Calu3 (cell line): ENCODE measurements at regions not wholly inside any gene's neighbourhood (a gene's known extent, or its start where the extent isn't known, plus 50 kb on each side); places are given as distances from the start of the nearest gene placed in this dataset.

Experiments used
- BruUV-seq: library from RNA; stranded (reverse); fragments of 400-500 nt; replicated peaks from 2 replicates; lab custom pipeline; 2021; lab: Mats Ljungman, UMichigan
- CTCF ChIA-PET: fragments of 300-600 bp; sonication (Branson Sonifier 250); formaldehyde crosslinking; loops from one replicate; lab custom pipeline; 2022; ENCODE audit warnings: antibody characterized with exemption; lab: Charles Lee
- DNase-seq: peaks from one replicate; pipeline ENCODE4 v3.0.0; 2022
- H3K27ac Mint-ChIP-seq: one replicate; pipeline ENCODE4 v1.8.0; 2022; ENCODE audit warnings: mixed read lengths; ENCODE audit not compliant: unreplicated experiment
- H3K27me3 Mint-ChIP-seq: one replicate; pipeline ENCODE4 v1.8.0; 2022; ENCODE audit warnings: mixed read lengths; ENCODE audit not compliant: unreplicated experiment
- H3K36me3 Mint-ChIP-seq: one replicate; pipeline ENCODE4 v1.8.0; 2022; ENCODE audit warnings: mild to moderate bottlenecking, moderate library complexity, mixed read lengths; ENCODE audit not compliant: insufficient read depth, unreplicated experiment
- H3K4me1 Mint-ChIP-seq: one replicate; pipeline ENCODE4 v1.8.0; 2022; ENCODE audit warnings: mild to moderate bottlenecking, low read depth, mixed read lengths; ENCODE audit not compliant: unreplicated experiment
- H3K4me3 Mint-ChIP-seq: one replicate; pipeline ENCODE4 v1.8.0; 2022; ENCODE audit warnings: mild to moderate bottlenecking, low read depth, moderate library complexity, mixed read lengths; ENCODE audit not compliant: unreplicated experiment
- H3K9me3 Mint-ChIP-seq: one replicate; pipeline ENCODE4 v1.8.0; 2022; ENCODE audit warnings: low read depth, mixed read lengths; ENCODE audit not compliant: unreplicated experiment
- intact Hi-C: fragments of 100-400 bp; cut with micrococcal nuclease; formaldehyde crosslinking; loops from one replicate; pipeline ENCODE4 v1.10.0; 2022; ENCODE audit not compliant: unreplicated experiment
- TF ChIP-seq, protein P1 (sequence below): fragments of 200-600 bp; IDR thresholded peaks from one replicate; pipeline ENCODE4 v1.8.0; 2022; ENCODE audit warnings: antibody characterized with exemption; ENCODE audit not compliant: unreplicated experiment

DNA sequence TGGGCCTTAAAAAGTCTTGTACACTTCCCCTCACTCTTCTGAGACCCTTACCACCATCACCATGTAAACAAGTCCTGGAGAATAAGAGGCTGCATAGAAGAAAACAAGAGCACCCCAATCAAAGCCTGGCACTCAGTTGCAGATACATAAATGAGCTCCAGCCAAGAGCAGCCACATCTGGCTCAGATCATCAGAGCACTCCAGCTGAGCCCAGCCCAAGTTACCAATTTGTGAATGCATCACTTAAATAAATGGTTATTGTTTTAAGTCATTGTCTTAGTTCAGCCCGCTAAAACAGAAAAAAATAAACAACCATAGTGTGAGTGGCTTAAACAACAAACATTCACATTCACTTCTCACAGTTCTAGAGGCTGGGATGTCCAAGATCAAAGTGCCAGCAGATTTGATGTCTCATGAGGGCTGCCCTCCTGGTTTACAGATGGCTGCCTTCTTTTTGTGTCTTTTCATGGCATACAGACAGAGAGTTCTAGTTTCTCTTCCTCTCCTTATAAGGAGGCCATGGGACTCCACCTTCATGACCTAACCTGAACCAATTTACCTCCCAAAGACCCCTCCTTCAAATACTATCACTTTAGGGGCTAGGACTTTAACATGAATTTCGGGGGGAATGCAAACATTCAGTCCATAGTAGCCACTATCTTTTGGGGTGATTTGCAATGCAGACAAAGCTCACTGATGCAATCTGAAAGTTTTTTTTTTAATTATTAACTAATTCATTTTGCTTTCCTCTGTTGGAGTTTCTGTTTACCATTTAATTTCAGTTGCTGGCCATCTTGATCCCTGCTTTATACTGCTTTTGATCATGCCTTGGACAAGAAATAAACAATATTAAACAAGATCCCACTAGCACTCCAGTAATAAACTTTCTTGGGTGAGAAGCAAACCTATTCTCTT lies 187.5 kb upstream of the ACVR2A start:
- H3K36me3 Mint-ChIP-seq, result no peaks in the 10 kb centered on the region
- intact Hi-C loops, result no loop called here
- no TSS peak for BruUV-seq

DNA sequence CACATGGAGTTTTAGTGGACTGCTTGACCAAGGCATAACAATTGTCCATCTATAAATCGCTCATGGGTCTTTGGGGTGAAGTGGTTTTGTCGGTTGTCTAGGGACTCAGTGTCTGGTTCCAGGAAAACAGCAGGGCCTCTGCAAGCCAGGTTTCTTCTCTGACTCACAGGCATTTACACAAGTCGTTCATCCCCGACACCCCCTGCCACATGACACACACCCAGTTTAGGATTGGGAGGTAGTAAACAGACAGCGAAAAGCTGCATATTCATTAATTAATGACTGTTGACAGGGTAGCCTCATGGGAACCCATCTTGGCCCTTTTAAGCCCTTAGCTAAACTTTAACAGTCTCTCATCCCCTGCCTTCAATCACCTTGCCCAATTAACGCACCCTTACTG lies 194.8 kb upstream of the ACVR2A start:
- Mint-ChIP-seq H3K27me3 (no peaks in the 10 kb centered on the region), H3K4me1 (peaks cover 17% of the 10 kb centered on the region), H3K27ac (no peak overlapping the region), H3K36me3 (no peaks in the 10 kb centered on the region), H3K4me3 (no peak overlapping the region), H3K9me3 (no peaks in the 10 kb centered on the region)
- DNase-seq, result no peak
- CTCF ChIA-PET, result no interaction called here
- TF ChIP-seq, protein P1, sequence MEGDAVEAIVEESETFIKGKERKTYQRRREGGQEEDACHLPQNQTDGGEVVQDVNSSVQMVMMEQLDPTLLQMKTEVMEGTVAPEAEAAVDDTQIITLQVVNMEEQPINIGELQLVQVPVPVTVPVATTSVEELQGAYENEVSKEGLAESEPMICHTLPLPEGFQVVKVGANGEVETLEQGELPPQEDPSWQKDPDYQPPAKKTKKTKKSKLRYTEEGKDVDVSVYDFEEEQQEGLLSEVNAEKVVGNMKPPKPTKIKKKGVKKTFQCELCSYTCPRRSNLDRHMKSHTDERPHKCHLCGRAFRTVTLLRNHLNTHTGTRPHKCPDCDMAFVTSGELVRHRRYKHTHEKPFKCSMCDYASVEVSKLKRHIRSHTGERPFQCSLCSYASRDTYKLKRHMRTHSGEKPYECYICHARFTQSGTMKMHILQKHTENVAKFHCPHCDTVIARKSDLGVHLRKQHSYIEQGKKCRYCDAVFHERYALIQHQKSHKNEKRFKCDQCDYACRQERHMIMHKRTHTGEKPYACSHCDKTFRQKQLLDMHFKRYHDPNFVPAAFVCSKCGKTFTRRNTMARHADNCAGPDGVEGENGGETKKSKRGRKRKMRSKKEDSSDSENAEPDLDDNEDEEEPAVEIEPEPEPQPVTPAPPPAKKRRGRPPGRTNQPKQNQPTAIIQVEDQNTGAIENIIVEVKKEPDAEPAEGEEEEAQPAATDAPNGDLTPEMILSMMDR, result no peak
- intact Hi-C loops, result loop anchor here (10.0 kb wide), 1 partner anchor 565 kb away; no protein-coding TSS in a partner anchor
- BruUV-seq, result no TSS peak

More for the DNA sequence above, 187.5 kb upstream of the ACVR2A start:
- CTCF ChIA-PET, result no interaction called here
- Mint-ChIP-seq H3K9me3 (no peaks in the 10 kb centered on the region), H3K4me1 (no peaks in the 10 kb centered on the region), H3K4me3 (no peak overlapping the region), H3K27ac (no peak overlapping the region), H3K27me3 (no peaks in the 10 kb centered on the region)
- TF ChIP-seq, protein P1, result no peak
- DNase-seq, result no peak

DNA sequence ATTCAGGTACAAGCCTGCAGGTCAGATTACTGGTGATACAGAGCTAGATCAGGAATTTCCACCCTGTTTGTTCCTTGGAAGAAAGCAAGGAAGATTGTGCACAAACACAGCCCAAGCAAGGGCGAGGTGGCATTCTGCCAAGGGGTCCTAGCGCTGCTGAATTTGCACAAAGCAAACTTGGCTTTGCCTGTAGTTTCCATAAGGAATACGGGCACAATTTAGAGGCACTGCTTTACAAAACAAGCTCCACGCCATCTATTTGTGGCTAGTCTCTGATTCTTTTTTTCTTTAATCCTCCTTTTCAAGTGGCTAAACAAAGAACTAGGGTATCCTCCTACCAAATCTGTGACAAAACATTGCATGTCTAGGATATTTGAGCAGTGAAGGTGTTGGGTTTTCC lies 195.5 kb upstream of the ACVR2A start:
- Mint-ChIP-seq H3K27ac (no peak overlapping the region), H3K27me3 (no peaks in the 10 kb centered on the region), H3K4me3 (no peak overlapping the region), H3K4me1 (peaks cover 17% of the 10 kb centered on the region), H3K36me3 (no peaks in the 10 kb centered on the region), H3K9me3 (no peaks in the 10 kb centered on the region)
- CTCF ChIA-PET, result no interaction called here
- DNase-seq, result no peak
- intact Hi-C loops, result loop anchor here (10.0 kb wide), 1 partner anchor 564 kb away; no protein-coding TSS in a partner anchor
- TF ChIP-seq, protein P1, result no peak
- BruUV-seq, result no TSS peak

DNA sequence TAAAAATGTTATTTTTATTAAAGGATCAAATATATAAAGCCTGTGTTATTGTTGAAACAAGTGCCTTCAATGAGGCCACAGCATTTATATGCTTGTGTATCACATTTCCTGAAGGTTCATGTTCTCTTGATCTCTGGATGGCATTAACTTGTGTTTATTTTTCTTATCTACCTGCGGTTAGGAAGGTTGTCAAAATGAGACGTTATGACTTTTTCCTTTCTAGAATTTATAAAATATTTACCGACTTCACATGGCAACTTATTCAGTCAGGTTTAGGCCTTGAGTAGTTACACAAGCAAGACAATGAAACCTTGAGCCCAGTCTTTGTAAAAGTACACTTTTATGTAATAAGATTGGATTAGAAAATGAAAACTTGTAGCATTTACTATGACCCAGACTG lies 196.4 kb upstream of the ACVR2A start:
- Mint-ChIP-seq H3K27me3 (no peaks in the 10 kb centered on the region), H3K4me1 (peaks cover 17% of the 10 kb centered on the region), H3K9me3 (no peaks in the 10 kb centered on the region), H3K36me3 (no peaks in the 10 kb centered on the region), H3K27ac (no peak overlapping the region), H3K4me3 (no peak overlapping the region)
- CTCF ChIA-PET, result no interaction called here
- no TSS peak for BruUV-seq
- TF ChIP-seq, protein P1, result no peak
- intact Hi-C loops, result loop anchor here (10.0 kb wide), 1 partner anchor 564 kb away; no protein-coding TSS in a partner anchor
- DNase-seq, result no peak
